Muscle layer of duodenum (tissue), 2 donors: ENCODE measurements at regions not wholly inside any gene's neighbourhood (a gene's known extent, or its start where the extent isn't known, plus 50 kb on each side); places are given as distances from the start of the nearest gene placed in this dataset.
"Not testable (repeated sequence)": the region's sequence is repeated elsewhere in the genome, so short reads cannot be mapped to it uniquely, and the experiment has no call there.

Experiments used
- H3K27ac ChIP-seq: one replicate; pipeline ENCODE4 v1.7.0; 2013; ENCODE audit warnings: mild to moderate bottlenecking, low read length
- H3K27me3 ChIP-seq: one replicate; pipeline ENCODE4 v1.7.0; 2013; ENCODE audit warnings: low read depth, mild to moderate bottlenecking, control low read depth, low read length
- H3K36me3 ChIP-seq, 2 donors: one replicate each; pipeline ENCODE4 v1.7.0; 2013; ENCODE audit warnings: low read length in 2 of 2, control low read depth in 1 of 2, mild to moderate bottlenecking in 1 of 2; ENCODE audit not compliant: insufficient read depth in 2 of 2, control insufficient read depth in 1 of 2
- H3K4me1 ChIP-seq, 2 donors: one replicate each; pipeline ENCODE4 v1.7.0; 2013; ENCODE audit warnings: low read length in 2 of 2, mild to moderate bottlenecking in 2 of 2, control low read depth in 1 of 2, moderate library complexity in 1 of 2; ENCODE audit not compliant: insufficient read depth in 2 of 2, control insufficient read depth in 1 of 2
- H3K4me3 ChIP-seq, 2 donors: one replicate each; pipeline ENCODE4 v1.7.0; 2013; ENCODE audit warnings: low read length in 2 of 2, low read depth in 1 of 2, mild to moderate bottlenecking in 1 of 2
- H3K9me3 ChIP-seq, 2 donors: one replicate each; pipeline ENCODE4 v1.7.0; 2013; ENCODE audit warnings: low read length in 2 of 2, control low read depth in 1 of 2, mild to moderate bottlenecking in 1 of 2; ENCODE audit not compliant: control insufficient read depth in 1 of 2
- donor health status: healthy.

GRCh38 chr2:219875986-219876385 is 248.6 kb downstream of the SLC4A3 start:
- H3K27me3 ChIP-seq, H3K4me3 ChIP-seq, H3K27ac ChIP-seq, H3K9me3 ChIP-seq, H3K36me3 ChIP-seq, H3K4me1 ChIP-seq: not testable (repeated sequence)

DNA sequence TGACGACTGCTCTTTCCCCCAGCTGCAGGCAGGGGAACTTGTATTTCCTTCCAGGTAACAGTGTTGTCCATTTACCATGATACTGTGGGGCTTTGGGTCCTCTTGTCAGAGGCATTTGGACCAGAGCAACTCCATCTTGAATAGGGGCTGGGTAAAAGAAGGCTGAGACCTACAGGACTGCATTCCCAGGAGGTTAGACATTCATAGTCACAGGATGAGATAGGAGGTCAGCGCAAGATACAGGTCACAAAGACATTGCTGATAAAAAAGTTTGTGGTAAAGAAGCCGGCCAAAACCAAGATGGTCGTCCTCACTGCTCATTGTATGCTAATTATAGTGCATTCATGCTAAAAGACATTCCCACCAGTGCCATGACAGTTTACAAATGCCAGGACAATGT is 249.5 kb downstream of the SLC4A3 start:
- no peaks in the 10 kb centered on the region for H3K9me3 ChIP-seq
- no peaks in the 10 kb centered on the region for H3K4me1 ChIP-seq
- no peaks in the 10 kb centered on the region for H3K27me3 ChIP-seq
- H3K4me3 ChIP-seq, result no peak overlapping the region
- H3K27ac ChIP-seq, result no peak overlapping the region
- H3K36me3 ChIP-seq, result no peaks in the 10 kb centered on the region

- Histone ChIP-seq H3K4me1 (no peaks in the 10 kb centered on the region), H3K27ac (no peak overlapping the region), H3K27me3 (no peaks in the 10 kb centered on the region), H3K9me3 (no peaks in the 10 kb centered on the region), H3K36me3 (no peaks in the 10 kb centered on the region), H3K4me3 (no peak overlapping the region)
These were observed 250.3 kb downstream of the SLC4A3 start for GRCh38 chr2:219877728-219878127.

DNA sequence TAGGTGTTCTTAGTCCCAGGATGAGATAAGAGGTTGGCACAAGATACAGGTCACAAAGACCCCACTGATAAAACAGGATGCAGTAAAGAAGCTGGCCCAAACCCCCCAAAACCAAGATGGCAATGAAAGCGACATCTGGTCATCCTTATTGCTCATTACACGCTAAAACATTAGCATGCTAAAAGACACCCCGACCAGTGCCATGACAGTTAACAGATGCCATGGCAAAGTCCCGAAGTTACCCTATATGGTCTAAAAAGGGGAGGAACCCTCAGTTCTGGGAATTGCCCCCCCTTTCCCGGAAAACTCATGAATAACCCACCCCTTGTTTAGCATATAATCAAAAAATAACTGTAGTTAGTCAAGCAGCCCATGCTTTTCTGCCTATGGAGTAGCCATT is 251.1 kb downstream of the SLC4A3 start:
- Histone ChIP-seq H3K9me3 (no peaks in the 10 kb centered on the region), H3K27ac (no peak overlapping the region), H3K4me1 (no peaks in the 10 kb centered on the region)

DNA sequence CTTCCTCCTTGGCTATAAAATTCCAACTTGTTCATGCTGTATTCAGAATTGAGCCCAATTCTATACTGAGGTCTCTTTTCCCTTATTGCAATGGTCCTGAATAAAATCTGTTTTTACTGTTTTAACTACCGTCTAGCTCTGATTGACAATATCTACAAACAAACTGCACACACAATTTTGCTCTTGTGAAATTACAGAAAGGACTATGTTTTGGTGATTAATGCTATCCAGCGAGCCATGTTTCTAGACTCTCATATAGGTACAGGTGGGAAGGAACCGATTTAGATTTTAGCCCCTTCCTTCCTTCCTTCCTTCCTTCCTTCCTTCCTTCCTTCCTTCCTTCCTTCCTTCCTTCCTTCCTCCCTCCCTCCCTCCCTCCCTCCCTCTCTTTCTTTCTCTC is 254.4 kb downstream of the SLC4A3 start:
- H3K4me1 ChIP-seq, result no peaks in the 10 kb centered on the region
- no peaks in the 10 kb centered on the region for H3K27me3 ChIP-seq
- no peaks in the 10 kb centered on the region for H3K9me3 ChIP-seq
- no peak overlapping the region for H3K27ac ChIP-seq
- no peak overlapping the region for H3K4me3 ChIP-seq
- no peaks in the 10 kb centered on the region for H3K36me3 ChIP-seq

More for the DNA sequence above, 251.1 kb downstream of the SLC4A3 start:
- Histone ChIP-seq H3K27me3 (no peaks in the 10 kb centered on the region), H3K4me3 (no peak overlapping the region), H3K36me3 (no peaks in the 10 kb centered on the region)

- Histone ChIP-seq H3K36me3 (no peaks in the 10 kb centered on the region), H3K4me3 (no peak overlapping the region), H3K27ac (no peak overlapping the region), H3K4me1 (no peaks in the 10 kb centered on the region), H3K27me3 (no peaks in the 10 kb centered on the region), H3K9me3 (no peaks in the 10 kb centered on the region)
These were observed 259.2 kb downstream of the SLC4A3 start for GRCh38 chr2:219886615-219887014.

GRCh38 chr2:219887870-219888269 is 260.4 kb downstream of the SLC4A3 start:
- H3K4me3 ChIP-seq, result no peak overlapping the region
- no peaks in the 10 kb centered on the region for H3K36me3 ChIP-seq
- H3K27ac ChIP-seq, result no peak overlapping the region

DNA sequence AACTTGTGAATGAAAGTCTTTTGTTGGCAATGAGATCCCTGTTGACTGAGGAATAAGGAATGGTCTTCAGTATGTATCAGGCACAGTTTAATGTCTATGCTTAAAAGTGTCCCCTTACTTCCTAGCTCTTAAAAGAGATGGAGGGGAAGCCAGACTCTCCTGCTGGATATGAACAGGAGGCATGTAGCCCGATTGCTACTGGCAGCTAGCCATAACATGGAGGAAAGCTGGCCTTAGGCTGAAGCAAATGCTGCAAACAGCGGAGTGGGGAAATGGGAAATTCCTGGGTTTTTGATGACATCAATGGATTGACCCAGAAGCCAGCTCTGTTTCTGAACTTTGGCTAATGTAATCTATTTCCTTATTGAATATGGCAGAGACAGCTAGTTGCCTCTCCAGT is 266.1 kb downstream of the SLC4A3 start:
- H3K4me1 ChIP-seq, result no peaks in the 10 kb centered on the region

More at GRCh38 chr2:219887870-219888269, 260.4 kb downstream of the SLC4A3 start:
- Histone ChIP-seq H3K27me3 (no peaks in the 10 kb centered on the region), H3K9me3 (no peaks in the 10 kb centered on the region), H3K4me1 (no peaks in the 10 kb centered on the region)

DNA sequence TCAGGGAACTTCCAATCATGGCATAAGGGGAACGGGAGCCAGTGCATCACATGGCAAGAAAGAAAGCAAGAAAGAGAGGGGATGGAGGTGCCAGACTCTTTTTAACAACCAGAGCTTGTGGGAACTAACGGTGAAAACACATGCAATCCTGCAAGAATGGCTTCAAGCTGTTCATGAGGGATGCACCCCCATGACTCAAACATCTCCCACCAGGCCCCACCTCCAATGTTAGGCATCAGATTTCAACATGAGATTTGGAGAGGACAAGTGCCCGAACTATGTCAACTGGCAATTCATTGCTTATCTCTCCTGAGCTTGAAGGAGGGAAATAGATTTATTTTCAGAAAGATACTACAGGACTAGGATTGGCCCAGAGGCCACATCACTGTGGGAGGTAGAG is 270.0 kb downstream of the SLC4A3 start:
- Histone ChIP-seq H3K9me3 (no peaks in the 10 kb centered on the region), H3K27me3 (no peaks in the 10 kb centered on the region), H3K4me3 (no peak overlapping the region), H3K4me1 (no peaks in the 10 kb centered on the region), H3K27ac (no peak overlapping the region), H3K36me3 (no peaks in the 10 kb centered on the region)

More for the DNA sequence above, 266.1 kb downstream of the SLC4A3 start:
- Histone ChIP-seq H3K27ac (no peak overlapping the region), H3K36me3 (no peaks in the 10 kb centered on the region), H3K4me3 (no peak overlapping the region), H3K9me3 (no peaks in the 10 kb centered on the region), H3K27me3 (no peaks in the 10 kb centered on the region)

DNA sequence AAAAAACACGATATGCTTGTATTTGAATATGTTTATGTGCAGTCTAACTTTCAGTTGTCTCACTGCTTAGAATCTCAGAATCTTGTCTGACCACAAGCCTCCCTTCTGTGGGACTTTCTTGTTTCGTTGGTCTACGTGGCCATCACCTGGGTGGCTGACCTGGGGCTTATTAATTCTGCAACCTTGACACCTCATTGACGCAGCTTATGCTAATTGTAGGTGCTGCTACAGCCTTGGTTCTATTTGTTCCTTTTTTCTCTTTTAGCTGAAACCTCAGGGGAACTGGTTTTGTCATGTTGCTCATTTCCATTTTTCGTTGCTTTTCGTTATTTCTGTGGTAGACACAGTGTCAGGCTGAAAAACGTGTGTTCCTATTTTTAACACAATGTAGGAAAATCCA is 273.7 kb downstream of the SLC4A3 start:
- Histone ChIP-seq H3K27me3 (no peaks in the 10 kb centered on the region), H3K4me1 (no peaks in the 10 kb centered on the region), H3K9me3 (no peaks in the 10 kb centered on the region), H3K4me3 (no peak overlapping the region), H3K27ac (no peak overlapping the region), H3K36me3 (no peaks in the 10 kb centered on the region)

- no peaks in the 10 kb centered on the region for H3K27me3 ChIP-seq
- no peaks in the 10 kb centered on the region for H3K9me3 ChIP-seq
- no peaks in the 10 kb centered on the region for H3K4me1 ChIP-seq
- no peak overlapping the region for H3K27ac ChIP-seq
- H3K4me3 ChIP-seq, result no peak overlapping the region
- H3K36me3 ChIP-seq, result no peaks in the 10 kb centered on the region
These were observed 275.6 kb downstream of the SLC4A3 start for GRCh38 chr2:219902891-219903552.

DNA sequence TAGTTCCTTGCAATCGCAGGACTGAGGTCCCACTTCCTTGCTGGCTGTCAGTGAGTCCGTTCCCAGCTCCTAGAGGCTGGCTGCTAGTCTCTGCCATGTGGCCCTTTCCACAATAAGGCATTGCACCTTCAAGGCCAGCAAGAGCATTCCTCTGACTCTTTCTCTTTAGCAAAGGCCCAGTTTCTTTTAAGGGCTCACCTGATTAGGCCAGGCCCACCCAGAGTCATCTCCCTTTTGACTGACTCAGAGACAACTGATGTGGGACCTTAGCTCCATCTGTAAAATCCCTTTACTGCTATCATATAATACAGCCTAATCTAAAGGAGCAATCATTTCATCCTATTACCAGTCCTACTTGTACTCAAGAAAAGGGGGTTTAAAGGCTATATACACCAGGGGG is 278.2 kb downstream of the SLC4A3 start:
- Histone ChIP-seq H3K27me3 (no peaks in the 10 kb centered on the region), H3K36me3 (no peaks in the 10 kb centered on the region), H3K4me3 (no peak overlapping the region)

More for the DNA sequence above, 278.2 kb downstream of the SLC4A3 start:
- H3K27ac ChIP-seq, result no peak overlapping the region
- no peaks in the 10 kb centered on the region for H3K4me1 ChIP-seq
- no peaks in the 10 kb centered on the region for H3K9me3 ChIP-seq
